ENCODE measurements at regions not wholly inside any gene's neighbourhood (a gene's known extent, or its start where the extent isn't known, plus 50 kb on each side); places are given as distances from the start of the nearest gene placed in this dataset.
A peak's percentile ranks its signal among the peaks of the same experiment; 100 is the strongest.

DNA sequence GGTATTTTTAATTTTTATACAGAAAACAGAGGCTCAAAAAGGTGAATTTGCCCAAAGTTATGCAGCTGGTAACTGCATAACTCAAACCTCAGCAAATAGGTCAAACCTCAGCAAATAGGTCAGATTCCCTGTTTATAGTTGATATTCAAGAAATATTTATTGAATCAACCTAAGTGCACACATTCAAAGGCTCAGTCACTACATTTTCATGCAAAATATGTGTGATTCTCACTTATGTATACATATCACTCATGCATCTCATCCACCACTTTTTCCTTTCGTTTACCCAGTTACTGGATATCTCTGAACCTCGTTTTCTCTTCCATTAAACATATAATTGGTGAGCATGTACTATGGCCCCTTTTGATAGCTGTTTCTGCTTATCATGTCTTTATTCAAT is 158.3 kb upstream of the C1orf21 start:
- no peak for DNase-seq
- no peak overlapping the region for H3K27ac ChIP-seq
- TF ChIP-seq, protein P1, sequence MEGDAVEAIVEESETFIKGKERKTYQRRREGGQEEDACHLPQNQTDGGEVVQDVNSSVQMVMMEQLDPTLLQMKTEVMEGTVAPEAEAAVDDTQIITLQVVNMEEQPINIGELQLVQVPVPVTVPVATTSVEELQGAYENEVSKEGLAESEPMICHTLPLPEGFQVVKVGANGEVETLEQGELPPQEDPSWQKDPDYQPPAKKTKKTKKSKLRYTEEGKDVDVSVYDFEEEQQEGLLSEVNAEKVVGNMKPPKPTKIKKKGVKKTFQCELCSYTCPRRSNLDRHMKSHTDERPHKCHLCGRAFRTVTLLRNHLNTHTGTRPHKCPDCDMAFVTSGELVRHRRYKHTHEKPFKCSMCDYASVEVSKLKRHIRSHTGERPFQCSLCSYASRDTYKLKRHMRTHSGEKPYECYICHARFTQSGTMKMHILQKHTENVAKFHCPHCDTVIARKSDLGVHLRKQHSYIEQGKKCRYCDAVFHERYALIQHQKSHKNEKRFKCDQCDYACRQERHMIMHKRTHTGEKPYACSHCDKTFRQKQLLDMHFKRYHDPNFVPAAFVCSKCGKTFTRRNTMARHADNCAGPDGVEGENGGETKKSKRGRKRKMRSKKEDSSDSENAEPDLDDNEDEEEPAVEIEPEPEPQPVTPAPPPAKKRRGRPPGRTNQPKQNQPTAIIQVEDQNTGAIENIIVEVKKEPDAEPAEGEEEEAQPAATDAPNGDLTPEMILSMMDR (IDR thresholded peaks at IDR 0.05): no peak
- TF ChIP-seq POLR2A (IDR thresholded peaks at IDR 0.05): no peak
- H3K36me3 ChIP-seq: no peaks in the 10 kb centered on the region
- WGBS, 2 donors: 92 to 95% methylated on average over 2 of the region's 2 CpGs
- intact Hi-C loops (cut with DNase I): loop anchor here (5.0 to 10.0 kb wide), 3 partner anchors 151 to 574 kb away; partner anchors contain the start of gene APOBEC4
- no peak overlapping the region for H3K4me3 ChIP-seq (replicated peaks in 1 of 3)
- no peaks in the 10 kb centered on the region for H3K27me3 ChIP-seq
- H3K4me1 ChIP-seq: no peaks in the 10 kb centered on the region
- H3K9me3 ChIP-seq: no peaks in the 10 kb centered on the region

DNA sequence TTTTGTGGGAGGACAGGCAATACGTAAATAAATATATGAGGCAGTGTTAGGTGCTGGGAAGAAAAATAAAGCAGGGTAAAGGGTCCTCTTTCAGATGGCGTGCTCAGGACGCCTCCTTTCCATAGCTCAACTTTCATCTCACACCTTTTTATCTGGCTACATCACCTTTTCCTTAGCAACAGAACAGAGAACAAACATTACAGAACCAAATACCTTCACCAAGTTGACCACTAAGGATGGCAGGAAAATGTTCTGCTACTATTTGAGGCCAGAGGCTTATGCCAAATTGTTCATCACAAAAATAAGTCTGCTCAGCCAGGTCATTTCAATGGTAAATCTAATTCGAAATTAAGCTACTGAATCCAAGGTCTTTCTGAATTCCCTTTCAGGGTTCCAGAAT is 149.2 kb upstream of the C1orf21 start:
- DNase-seq: no peak
- no peak overlapping the region for H3K4me3 ChIP-seq (replicated peaks in 1 of 3)

DNA sequence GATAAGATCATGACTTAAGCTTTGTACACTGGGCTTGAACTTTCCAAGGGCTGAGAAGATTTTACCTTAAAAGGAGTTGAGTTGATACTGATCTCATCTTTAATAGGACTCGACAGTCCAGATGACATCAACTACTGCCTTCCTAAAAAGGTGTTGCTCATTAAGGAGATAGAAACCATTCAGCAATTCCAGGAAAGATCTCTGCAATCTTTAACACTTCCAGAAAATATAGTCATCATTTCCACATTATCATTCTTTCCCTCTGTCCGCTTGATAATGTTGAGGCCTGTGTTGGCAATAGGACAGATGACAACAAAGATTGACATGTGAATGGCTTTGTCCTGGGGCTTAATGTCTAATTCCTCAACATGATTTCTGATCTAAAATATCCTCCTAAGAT is 145.4 kb upstream of the C1orf21 start:
- H3K36me3 ChIP-seq: no peaks in the 10 kb centered on the region
- TF ChIP-seq POLR2A (IDR thresholded peaks at IDR 0.05): no peak
- TF ChIP-seq, protein P1 (IDR thresholded peaks at IDR 0.05): no peak
- no peaks in the 10 kb centered on the region for H3K4me1 ChIP-seq
- no peak overlapping the region for H3K4me3 ChIP-seq (replicated peaks in 1 of 3)
- no peaks in the 10 kb centered on the region for H3K9me3 ChIP-seq
- intact Hi-C loops (cut with DNase I): no loop called here
- H3K27ac ChIP-seq: no peak overlapping the region
- DNase-seq: no peak
- WGBS, 2 donors: 82 to 87% methylated on average over 2 of the region's 2 CpGs
- H3K27me3 ChIP-seq: no peaks in the 10 kb centered on the region

More for the DNA sequence above, 149.2 kb upstream of the C1orf21 start:
- H3K9me3 ChIP-seq: no peaks in the 10 kb centered on the region
- H3K27me3 ChIP-seq: no peaks in the 10 kb centered on the region
- no peaks in the 10 kb centered on the region for H3K36me3 ChIP-seq
- WGBS, 2 donors: 61 to 77% methylated on average over 4 of the region's 4 CpGs
- TF ChIP-seq, protein P1 (IDR thresholded peaks at IDR 0.05): no peak
- TF ChIP-seq POLR2A (IDR thresholded peaks at IDR 0.05): no peak
- intact Hi-C loops (cut with DNase I): no loop called here
- no peaks in the 10 kb centered on the region for H3K4me1 ChIP-seq
- H3K27ac ChIP-seq: no peak overlapping the region

DNA sequence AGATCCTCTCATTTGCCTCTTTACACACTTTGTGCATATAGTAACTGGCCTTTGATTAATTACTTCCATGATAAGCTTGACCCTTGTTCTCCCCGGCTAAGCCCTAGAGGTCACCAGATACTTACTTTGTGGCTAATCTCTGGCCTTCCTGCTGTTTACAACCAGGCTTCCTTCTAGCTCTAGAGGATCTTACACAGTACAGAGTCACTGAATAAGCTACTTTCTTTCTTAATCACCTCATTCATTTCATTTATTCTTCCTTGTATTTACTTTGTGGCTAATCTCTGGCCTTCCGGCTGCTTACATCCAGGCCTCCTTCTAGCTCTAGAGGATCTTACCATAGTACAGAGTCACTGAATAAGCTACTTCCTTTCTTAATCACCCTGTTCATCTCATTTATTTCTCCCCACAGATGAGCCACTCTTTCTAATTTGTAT is 144.3 kb upstream of the C1orf21 start:
- no peak for DNase-seq
- no peak overlapping the region for H3K4me3 ChIP-seq (replicated peaks in 1 of 3)
- no peaks in the 10 kb centered on the region for H3K27me3 ChIP-seq
- 80 to 82% methylated on average over 2 of the region's 2 CpGs for WGBS, 2 donors
- H3K27ac ChIP-seq: no peak overlapping the region
- no peaks in the 10 kb centered on the region for H3K36me3 ChIP-seq
- TF ChIP-seq, protein P1 (IDR thresholded peaks at IDR 0.05): peak in 3 of 6 experiments; percentile 25 to 35 (median 28)
- no peak for TF ChIP-seq POLR2A (IDR thresholded peaks at IDR 0.05)
- intact Hi-C loops (cut with DNase I): no loop called here
- no peaks in the 10 kb centered on the region for H3K9me3 ChIP-seq
- no peaks in the 10 kb centered on the region for H3K4me1 ChIP-seq

DNA sequence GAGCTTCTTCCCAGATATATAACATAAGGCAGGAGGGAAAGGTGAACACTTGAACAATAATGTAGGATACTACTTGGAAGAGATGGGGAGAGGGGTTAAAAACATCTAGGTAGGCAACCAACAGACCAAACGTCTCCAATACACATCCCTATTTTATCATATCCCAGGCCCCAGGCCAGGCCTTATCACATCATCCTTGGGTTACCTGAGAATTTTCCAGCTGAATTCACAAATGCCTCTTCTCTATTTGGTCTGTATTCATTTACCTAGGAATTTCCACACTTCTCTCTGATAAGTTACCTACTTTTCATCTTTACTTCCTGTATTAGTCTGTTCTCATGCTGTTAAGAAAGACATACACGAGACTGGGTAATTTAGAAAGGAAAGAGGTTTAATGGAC is 141.9 kb upstream of the C1orf21 start:
- intact Hi-C loops (cut with DNase I): no loop called here
- WGBS, 2 donors: 70 to 89% methylated on average over 2 of the region's 2 CpGs

More for the DNA sequence above, 141.9 kb upstream of the C1orf21 start:
- no peaks in the 10 kb centered on the region for H3K4me1 ChIP-seq
- no peak overlapping the region for H3K27ac ChIP-seq
- H3K9me3 ChIP-seq: no peaks in the 10 kb centered on the region
- no peak overlapping the region for H3K4me3 ChIP-seq (replicated peaks in 1 of 3)
- H3K27me3 ChIP-seq: no peaks in the 10 kb centered on the region
- DNase-seq: no peak
- H3K36me3 ChIP-seq: no peaks in the 10 kb centered on the region
- TF ChIP-seq, protein P1 (IDR thresholded peaks at IDR 0.05): no peak
- TF ChIP-seq POLR2A (IDR thresholded peaks at IDR 0.05): no peak

All from thyroid gland (tissue), 4 donors.